Epithelial cell of esophagus (primary cell): ENCODE measurements at regions not wholly inside any gene's neighbourhood (a gene's known extent, or its start where the extent isn't known, plus 50 kb on each side); places are given as distances from the start of the nearest gene placed in this dataset.

Experiments
- DNase-seq: peaks from one replicate; pipeline ENCODE4 v3.0.0; 2010; ENCODE audit warnings: low read depth
- H3K4me3 ChIP-seq: 2 replicates; pipeline ENCODE4 v1.5.1; 2011; ENCODE audit warnings: mild to moderate bottlenecking, low read length, control low read depth
- TF ChIP-seq, protein P1 (sequence below): IDR thresholded peaks from 2 replicates; pipeline ENCODE4 v1.5.1; 2011; ENCODE audit warnings: low read depth, mild to moderate bottlenecking, low read length, control low read depth, inconsistent platforms; ENCODE audit not compliant: insufficient read depth; ENCODE audit errors: missing control alignments

DNA sequence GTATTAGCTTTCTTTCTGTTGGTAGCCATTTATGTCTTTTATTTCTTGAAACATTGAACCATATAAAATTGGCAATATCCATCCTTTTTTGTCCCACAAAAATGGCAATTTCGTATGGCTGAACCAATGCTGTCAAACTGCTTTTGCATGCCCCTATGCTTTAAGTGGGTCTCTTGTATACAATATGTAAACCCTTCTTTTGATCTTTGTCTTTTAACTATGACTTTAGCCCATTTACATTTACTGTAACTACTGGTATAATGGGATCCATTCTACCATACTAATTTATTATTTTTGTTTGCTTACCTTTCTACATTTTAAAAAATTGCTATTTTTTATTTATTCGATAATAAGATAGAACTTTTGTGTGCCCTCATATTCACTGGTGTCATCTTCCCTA is 93.4 kb downstream of the TENT4A start:
- TF ChIP-seq, protein P1, sequence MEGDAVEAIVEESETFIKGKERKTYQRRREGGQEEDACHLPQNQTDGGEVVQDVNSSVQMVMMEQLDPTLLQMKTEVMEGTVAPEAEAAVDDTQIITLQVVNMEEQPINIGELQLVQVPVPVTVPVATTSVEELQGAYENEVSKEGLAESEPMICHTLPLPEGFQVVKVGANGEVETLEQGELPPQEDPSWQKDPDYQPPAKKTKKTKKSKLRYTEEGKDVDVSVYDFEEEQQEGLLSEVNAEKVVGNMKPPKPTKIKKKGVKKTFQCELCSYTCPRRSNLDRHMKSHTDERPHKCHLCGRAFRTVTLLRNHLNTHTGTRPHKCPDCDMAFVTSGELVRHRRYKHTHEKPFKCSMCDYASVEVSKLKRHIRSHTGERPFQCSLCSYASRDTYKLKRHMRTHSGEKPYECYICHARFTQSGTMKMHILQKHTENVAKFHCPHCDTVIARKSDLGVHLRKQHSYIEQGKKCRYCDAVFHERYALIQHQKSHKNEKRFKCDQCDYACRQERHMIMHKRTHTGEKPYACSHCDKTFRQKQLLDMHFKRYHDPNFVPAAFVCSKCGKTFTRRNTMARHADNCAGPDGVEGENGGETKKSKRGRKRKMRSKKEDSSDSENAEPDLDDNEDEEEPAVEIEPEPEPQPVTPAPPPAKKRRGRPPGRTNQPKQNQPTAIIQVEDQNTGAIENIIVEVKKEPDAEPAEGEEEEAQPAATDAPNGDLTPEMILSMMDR: no peak
- no peak overlapping the region for H3K4me3 ChIP-seq
- DNase-seq: no peak

DNA sequence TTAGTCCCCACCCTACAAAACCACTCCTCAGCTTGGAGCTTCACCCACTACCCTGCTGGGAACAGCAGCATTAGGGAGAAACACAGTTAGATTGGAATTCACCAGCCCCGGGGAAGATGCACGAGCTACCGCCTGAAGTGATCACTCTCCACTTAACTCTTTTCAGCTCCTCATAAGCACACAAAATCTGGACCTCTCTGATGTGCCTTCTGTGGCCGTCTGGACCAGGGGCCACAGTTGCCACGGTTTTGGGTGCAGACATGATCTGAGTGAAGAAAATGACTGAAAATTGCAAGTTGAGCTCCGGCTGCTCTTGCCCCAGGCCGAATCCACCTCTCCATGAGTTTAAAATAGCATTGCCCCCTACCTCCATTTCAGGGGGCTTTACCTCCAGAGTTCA is 95.2 kb downstream of the TENT4A start:
- TF ChIP-seq, protein P1: no peak

DNA sequence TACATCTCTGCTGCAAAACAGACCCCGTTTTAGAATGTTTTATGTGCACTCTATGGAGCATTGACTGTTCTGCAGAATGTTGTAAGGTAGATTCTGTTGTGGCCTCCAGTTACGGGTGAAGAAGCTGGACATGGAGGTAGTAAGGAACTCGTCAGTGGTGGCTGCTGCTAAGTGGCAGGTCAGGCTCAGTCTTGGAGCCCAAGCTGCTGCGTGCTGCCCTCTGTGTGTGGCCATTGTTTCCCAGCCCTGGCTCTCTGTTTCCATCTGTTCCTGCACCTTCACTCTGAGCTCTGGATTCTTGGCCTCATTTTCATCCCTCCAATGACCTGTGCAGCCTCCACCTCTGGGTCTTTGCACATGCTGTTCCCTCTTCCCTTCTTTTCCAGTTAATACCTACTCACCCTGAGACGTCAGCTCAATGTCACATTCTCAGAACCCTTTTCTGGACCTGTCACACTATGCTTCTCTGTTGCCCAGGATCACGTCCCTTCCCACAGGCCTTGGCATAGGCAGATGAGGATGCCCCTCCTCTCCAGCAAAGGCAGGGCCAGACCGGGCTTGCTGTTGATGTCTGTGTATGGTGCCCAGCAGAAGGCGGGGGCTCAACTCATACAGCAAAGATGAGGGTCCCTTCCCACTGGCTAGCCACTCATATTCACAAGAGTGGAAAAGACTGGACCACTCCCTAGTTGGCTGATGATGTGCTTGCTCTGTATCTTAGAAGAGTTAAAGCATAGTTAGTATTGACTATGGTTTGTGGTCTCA is 97.6 kb downstream of the TENT4A start:
- TF ChIP-seq, protein P1: no peak
- DNase-seq: no peak
- H3K4me3 ChIP-seq: no peak overlapping the region

More for the DNA sequence above, 95.2 kb downstream of the TENT4A start:
- no peak overlapping the region for H3K4me3 ChIP-seq
- DNase-seq: no peak

DNA sequence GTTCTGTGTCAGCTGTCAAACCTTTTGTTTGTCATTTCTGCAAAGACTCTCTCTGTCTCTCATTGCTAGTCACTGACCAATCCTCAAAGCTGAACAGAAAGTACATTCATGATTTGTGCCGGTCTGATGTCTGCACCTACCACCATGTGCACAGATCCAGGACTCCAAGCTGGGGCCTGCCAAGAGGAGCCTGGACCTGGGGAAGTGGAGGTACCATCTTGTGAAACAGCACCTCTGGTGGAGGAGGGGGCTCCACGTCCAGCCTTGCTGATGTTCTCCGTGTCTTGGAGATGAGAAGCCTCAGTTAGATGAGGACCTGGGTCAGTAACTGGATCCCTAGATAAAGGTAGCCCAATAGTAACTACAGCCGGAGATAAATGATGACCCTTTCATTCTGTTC is 98.9 kb downstream of the TENT4A start:
- H3K4me3 ChIP-seq: no peak overlapping the region
- TF ChIP-seq, protein P1: no peak
- DNase-seq: no peak

DNA sequence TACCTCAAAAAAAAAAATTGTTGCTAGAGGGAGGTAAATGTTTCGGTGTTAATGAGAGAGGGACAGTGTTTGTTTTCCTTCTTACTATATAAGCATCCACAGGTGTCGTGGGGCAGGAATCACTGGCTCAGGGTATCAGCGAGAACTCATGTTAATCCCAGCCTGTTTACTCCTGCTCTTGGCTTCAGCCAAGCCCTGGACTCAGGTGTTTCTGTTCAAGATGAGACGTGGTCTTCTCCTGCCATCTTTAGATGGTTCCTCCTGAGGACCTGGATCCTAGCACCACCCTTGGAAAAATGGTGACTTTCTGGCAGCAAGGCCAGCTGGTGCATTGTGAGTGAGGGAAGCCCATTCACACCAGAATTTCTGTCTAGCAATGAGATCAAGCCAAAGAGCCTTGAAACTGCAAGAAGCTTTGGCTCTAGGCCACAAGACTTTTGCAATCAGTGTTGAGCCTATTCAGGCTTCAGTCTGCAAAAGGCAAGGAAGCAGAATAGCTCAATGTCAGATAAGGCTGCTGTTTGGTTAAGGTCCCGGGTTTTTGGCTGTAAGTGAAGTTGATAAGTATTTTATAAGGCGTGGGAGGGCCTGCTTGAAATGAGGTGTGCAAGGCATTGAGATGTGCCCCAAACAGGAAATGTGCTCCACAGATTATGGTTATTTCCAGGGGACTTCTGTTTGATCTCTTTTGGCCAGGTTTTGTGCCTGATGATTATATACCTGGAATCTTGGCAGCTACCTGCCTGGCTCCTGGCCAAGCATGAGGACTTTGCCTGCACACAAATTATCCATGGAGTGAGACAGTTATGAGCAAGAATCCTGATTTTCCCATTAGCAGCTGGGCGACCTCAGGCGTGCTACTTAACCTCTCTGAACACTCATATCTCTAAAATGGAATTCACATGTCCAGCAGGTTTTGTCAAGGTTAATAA is 99.8 kb downstream of the TENT4A start:
- DNase-seq: peak; percentile 16
- TF ChIP-seq, protein P1: no peak
- H3K4me3 ChIP-seq: no peak overlapping the region

DNA sequence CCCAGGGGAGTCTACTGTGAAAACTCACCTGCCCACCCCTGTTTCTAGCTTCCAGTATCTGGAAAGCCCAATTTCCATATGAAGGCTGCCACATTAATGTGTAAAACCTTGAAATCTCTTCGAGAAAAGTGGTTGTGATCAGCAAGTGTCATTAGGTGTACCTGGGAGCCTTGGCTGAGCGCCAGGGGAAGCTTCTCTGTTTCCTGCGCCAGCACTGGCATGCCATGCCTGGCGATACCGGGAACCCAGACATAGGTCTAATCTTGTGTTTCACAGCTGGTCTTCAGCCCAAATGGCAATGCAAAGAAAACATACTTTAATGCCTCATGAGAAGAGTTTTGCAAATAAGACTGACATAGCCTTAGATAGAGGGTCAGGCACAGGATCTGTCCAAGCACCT is 101.6 kb downstream of the TENT4A start:
- H3K4me3 ChIP-seq: no peak overlapping the region
- TF ChIP-seq, protein P1: no peak
- no peak for DNase-seq
